ENCODE measurements at regions not wholly inside any gene's neighbourhood (a gene's known extent, or its start where the extent isn't known, plus 50 kb on each side); places are given as distances from the start of the nearest gene placed in this dataset.

DNA sequence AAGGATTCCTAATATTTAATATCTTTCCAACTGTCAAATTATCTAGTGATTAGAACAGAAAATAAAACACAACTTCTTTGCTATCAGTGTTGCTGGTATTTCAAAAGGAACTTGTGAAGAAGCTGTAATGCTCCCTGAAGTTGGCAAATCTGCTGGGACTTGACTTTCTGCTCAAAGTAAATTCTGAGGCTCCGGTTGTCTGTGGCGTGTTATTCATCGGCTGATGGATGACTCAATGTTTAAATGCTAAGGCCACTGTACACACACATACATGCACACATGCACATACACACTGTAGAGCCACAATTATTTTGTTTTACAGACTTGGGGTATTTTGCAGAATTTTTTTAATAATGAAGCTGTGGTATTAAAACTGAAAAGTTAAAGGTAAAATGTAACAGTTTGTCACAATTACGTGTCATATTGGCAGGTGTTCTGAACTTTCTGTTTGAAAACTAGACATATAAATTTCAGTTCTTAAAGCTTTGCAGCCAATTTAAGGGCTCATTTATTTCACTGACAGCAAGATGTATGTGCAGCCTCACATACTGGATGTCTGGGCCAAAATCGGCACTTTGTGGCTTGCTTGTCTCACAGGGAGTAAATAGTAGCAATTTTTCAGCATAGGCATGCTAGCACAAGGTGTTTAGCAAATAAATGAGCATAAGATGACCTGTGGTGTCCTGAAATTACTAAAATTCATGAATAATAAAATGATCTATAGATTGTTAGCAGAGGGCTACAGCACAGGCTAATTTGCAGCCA is 1691.7 kb upstream of the PCDH20 start:
- no peak for DNase-seq

DNA sequence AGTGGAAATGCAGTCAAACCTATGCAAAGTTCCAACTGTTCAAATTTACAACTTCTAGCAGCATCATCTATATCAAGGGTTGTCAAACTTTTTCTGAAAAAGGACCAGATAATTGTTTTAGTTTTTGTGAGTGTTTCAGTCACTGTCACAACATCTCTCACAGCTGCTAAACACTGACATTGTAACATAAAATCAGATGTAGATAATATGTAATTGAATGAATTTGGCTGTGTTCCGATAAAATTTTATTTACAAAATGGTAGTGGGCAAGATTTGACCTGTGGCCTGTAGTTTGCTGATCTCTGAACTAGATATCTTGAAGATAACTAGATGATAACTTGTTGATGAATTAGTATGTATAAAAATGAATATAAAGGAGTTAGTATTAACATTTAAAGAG is 1679.1 kb upstream of the PCDH20 start:
- DNase-seq, result no peak

DNA sequence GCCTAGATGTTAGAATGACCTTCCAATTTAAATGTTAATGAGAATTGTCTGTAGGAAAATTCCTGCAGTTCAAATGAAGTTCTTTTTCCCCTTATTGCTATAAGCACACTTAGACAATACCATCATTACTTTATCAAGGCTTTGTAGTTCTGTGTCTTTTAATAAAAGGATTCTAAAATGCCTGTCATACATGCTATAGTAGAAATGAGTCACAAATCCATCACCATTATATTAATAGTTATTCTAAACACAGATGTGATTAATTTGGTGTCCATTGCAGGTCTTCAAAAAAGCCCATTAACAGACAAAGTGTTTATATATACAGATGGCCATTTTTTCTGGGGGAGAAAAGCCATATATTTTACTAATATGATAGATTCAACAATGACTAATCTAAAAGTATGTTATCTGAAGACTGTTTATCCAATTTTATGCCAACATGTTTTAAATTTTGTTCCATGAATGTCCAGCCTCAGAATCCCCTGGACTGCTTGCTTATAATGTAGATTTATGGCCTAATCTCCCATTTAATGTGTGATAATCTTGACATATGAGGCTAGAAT is 1678.3 kb upstream of the PCDH20 start:
- no peak for DNase-seq

DNA sequence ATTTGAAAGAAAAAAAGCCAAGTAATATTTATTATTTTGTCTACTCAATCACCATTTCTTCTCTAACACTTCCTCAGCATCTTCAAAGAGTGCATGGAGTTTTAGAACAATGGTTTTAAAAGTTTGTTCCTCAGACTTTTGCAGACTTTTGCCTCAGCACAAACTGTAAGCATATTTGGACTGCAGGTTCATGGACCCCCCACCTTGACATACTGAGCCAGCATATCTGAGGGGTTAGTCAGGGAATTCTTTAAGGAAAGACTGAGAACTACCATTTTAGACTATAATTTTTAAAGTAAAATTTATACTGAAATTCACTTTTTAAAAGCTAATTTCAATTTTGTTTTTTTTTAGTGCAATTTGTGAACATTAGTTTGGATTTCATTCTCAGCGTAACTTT is 1676.8 kb upstream of the PCDH20 start:
- DNase-seq, result no peak

DNA sequence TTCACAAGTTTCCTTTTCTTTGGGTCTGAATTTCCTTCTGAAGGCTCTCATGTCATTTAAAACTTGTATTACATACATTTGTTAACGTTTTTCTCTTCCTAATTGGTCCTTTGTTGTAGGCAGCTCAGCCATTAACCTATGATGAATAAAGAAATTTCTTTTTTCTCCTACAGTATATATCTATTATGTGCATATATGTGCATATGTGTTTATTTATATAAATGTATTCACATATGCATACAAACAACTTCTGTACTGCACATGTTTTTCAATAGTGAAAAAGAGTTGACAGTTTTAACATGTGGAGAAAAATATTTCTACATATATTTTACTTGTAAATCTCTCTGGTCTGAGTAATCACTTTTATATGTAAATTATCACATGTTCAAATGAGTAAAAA is 1674.9 kb upstream of the PCDH20 start:
- no peak for DNase-seq

DNA sequence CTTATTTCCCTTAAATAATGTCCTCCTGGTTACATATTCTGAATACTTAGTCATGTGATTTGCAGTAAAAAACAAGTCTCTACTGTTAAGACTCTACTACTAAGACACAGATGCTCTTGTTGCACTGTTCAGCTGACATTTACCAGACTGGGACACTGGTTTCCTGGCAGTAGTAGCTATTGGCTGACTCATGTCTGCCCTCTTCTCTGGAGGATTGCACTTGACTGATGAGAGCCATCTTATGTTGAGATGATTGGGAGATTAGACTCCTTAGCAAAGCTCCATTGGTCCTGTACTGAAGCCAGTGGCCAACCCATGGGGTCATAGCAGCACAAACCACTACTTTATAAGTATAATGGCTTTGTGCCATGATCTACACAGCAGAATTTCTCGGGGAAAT is 1672.6 kb upstream of the PCDH20 start:
- no peak for DNase-seq

DNA sequence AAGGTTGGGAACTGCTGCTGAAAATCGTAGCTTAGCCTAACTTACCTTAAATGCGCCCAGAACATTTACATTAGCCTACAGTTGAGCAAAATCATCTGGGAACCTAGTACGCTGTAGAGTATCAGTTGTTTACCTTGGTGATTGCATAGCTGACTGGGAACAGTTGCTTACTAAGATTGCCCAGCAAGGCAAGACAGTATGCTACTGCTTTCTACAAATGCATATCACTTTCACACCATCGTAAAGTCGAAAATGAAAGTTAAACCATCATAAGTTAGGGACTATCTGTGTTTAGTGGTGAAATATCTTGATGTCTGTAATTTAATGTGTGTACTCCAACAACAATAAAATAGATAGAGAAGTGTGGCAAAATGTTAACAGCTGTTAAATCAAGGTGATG is 1670.6 kb upstream of the PCDH20 start:
- DNase-seq, result no peak

DNA sequence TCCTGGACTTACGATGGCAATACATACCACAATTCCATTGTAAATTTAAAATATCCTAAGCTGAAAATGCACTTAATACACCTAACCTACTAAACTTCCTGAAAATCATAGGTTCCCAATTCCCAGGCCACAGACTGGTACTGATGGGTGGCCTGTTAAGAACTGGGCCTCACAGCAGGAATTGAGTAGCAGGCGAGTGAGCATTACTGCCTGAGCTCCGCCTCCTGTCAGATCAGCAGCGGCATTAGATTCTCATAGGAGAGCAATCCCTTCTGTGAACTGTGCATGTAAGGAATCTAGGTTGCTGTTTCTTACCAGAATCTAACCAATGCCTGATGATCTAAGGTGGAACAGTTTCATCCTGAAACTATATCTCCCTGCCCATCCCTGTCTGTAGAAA is 1670.2 kb upstream of the PCDH20 start:
- DNase-seq, result no peak

DNA sequence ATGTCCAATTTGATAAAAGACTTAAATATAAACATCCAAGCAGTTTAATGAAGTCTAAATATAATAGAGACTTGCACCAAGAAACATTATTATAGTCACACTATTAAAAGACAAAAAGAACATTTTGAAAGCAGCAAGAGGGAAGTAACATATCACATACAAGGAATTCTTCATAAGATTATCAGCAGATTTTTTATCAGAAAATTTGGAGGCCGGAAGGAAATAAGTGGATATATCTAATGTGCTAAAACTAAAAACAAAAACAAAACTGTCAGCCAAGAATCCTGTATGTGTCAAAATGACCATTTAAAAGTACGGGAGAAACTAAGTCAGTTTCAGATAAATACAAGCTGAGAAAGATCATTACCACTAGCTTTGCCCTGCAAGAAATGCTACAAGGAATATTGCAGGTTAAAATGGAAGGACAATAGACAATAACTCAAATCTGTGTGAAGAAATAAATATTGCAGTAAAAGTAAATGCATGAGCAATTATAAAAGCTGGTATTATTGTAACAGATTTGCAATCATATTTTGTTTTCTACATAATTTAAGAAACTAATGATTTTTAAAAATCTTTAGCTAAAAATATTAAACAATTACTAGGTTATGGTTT is 1665.9 kb upstream of the PCDH20 start:
- no peak for DNase-seq

DNA sequence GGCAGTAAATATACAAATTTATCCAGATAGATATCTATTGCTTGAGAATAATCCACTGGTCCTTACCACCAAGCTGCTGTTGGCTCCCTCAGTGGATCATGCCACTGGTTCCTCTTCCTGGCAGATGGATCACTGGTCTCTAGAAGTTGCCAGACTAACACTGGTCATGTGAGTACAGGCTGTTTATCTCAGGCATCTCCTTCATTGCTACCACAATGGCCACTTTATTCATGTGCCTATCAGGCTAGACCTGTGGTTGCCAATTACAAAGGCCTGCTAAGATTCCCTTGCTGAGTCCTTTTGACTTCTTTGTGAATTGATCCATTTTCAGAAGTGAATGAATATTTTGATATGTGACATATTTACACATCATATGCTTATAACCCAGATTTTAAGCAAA is 1659.5 kb upstream of the PCDH20 start:
- DNase-seq, result no peak

DNA sequence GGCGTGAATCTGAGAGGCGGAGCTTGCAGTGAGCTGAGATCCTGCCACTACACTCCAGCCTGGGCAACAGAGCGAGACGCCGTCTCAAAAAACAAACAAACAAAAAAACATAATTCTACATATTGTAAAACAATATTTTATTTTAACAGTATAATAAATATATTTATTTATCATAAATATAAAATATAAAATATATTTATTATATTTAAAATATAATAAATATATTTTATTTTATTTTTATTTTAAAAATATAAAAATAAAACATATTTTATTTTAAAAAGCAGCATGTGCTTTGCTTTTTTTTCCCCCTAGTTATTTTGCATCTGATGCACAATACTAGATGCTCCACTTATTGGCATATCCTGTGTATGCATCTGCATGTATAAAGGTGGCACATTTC is 1634.6 kb upstream of the PCDH20 start:
- DNase-seq, result no peak

DNA sequence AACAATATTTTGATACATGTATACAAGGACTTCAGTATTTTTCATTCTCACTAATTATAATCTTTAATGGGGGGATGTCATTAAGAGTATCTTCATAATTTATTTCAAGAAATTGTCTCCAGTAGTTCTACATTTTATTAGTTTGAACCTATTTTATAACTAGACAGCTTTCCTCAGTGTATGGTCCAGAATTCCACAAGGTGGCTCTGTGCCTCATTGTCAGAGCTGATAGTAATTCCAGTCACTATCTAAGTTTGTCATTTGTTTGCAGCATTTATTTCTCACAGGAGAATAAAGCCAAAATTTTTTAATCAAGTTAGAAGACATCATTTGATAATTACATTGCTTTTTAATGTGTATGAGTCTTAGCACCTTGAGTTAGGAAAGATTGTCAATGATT is 1633.0 kb upstream of the PCDH20 start:
- DNase-seq, result peak in 1 of 2 experiments; percentile 17

DNA sequence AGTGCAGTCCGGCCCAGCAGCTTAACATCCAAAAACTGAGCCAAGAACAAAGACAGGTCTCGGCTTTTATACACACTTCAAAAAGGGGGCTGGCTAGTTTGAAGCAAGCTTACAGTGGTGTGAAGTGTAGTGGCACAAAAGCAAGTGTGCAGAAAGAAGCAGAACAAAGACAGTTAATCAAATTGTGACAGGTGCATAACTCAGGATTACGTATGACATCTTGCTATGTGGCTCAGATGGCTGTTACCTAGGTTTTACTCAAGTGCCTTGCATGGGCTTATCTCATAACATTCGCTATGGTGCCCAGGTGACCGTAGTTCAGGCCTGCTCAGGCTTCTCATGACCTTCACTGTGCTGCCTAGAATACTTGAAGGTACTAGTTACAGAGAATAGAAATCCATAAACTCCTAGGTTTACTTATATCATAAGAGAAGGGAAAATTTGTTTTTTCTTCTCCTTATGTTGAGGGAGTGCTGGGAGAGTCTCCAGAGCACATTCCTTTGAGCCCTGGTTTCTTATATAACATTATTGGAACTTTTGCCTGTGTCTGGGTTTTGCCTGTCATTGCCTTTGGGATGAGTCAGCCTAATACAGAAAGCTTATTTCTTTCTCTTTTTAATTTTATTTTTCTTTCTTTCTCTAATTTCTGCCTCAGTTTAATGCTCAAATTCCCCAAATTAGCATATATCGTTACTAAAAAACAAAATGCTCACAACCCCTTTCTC is 1629.1 kb upstream of the PCDH20 start:
- peak; percentile 71 to 84 for DNase-seq

DNA sequence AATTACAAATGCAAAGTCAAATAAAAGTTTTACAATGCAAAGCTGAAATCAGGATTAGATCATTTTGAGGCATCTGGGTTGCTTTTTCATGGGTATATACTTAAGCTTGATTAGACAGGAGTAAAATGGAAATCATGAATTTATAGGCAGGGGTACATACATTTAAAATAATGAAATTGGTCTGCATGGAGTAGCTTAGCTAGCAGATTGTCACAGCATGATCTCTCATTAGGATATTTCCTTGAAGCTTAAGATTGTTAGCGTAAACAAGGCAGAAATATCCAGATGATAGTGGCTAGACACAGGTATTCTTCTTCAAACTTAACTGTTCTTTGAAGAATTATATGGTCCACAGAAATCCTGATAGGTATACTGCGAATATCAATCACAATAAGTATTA is 1627.0 kb upstream of the PCDH20 start:
- peak in 1 of 2 experiments; percentile 30 for DNase-seq

DNA sequence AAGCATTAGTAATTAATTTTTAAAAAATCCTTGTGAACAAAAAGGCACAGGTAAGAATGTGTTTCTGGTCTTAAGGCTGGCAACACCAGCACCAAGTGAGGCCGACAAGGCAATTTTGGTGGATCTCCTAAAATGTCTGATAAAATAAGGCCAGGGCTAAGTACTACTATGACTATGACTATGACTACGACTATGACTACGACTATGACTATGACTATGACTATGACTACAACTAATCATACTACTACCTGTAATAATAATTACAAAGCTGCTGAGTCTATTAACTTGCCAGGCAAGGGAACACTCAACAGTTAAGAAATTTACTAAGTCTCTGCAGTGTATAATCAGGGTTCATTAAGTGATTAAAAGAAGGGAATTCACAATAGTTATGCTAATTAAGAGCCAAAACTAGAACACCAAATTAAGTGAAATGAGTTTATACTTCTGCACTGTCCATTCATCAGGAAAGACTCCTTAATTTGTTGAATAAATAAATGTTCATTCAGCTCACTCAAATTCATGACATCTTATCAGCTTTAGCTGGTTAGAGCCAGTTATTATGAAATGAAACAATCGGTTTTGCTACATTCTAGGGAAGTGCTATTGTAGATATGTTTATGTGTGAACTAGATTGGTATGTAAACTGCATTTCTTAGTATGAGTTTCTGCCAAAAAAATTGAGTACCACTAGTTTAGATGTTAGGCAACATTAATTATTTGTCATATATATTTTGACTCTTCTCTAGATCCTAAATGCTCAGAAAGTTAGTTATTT is 1626.2 kb upstream of the PCDH20 start:
- no peak for DNase-seq

DNA sequence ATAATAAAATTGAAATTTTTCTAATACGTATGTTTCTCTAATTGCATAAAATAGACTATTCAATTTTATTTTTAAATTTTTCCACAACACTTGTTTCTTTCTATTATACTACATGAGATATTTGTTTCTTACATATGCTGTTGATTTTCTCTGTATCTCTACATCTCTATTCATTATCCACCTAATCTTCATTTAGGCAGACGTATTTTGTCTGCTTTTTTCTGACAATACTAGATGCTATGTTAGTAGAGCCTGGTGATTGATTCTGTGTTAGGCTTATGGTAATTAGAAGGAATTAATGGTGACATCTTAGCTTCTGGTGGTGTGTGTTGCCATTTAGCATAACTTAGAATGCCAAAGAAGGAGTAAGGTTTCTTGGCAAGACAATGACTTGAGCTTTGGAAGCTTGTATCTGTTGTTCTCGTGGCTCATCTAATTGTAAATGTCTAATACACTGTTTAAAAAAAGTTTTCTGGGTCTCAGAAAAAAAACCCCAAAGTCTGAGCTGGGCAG is 1610.7 kb upstream of the PCDH20 start:
- DNase-seq, result no peak

DNA sequence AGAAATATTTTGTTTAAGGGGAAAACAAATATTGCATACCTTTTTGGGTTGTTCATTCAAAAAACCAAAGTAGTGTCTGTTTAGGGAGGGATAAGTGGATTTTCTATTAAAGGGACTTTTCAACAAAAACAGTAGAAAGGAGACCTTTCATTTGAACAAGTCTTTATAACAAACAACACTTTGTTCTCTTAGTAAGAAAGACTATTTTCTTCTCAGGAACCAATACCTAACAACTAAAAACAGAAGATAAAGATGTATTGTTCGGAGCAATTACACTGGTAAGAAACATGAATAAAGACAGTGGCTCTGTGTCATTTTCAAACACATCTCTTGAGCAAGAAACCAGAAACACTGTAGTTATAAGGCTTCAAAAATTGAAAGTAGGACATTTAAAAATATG is 1610.1 kb upstream of the PCDH20 start:
- DNase-seq, result no peak

DNA sequence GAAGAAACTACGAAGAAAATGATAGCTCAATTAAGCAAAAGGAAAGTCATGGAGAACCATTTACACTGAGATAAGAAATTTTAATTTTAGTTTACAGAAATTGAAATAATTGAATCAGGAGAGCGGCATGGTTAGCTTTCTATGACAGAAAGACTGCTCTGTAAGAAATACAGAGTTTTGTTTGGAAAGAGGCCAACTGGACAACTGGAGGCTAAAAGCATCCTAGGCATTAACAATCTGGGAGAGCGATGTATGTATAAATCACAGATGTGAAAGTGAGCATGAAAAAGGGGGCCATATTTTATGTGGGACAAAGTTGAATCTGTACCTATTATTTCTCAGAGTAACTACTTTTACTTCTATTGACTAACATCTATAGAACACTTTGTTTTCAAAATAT is 1608.8 kb upstream of the PCDH20 start:
- no peak for DNase-seq

DNA sequence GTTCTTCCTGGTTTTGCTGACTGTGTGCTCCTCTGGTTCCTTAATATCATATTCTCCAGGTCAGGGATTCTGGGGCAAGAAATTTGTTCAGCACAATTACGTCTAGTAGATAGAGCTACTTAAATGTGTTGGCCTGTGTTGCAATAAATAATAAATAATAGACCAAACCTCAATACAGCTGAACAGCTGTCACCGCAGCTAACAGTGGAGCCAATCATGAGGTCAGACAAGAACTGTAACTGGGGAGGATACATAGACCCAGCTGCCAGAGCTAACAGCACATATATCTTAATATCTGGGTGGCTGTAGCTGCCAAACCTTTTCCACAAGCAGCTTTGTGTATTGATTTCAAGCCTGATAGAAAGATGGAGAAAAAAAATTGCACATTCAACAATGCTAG is 1596.3 kb upstream of the PCDH20 start:
- no peak for DNase-seq

DNA sequence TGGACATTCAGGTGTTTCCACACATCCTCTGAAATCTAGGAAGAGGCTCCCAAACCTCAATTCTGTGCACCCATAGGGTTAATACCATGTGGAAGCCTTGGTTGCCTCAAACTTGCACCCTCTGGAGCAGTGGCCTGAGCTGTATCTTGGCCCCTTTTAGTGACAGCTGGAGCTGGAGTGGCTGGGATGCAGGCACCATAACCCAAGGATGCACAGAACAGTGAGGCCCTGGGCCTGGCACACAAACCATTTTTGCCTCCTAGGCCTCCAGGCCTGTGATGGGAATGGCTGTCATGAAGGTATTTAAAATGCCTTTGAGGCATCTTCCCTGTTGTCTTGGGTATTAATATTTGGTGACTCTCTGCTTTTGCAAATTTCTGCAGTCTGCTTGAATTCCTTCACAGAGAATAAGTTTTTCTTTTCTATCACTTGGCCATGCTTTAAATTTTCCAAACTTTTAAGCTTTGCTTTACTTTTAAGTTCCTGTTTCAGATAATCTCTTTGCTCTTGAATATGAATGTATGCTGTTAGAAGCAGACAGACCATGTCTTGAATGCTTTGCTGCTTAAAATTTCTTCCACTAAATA is 1594.5 kb upstream of the PCDH20 start:
- DNase-seq, result no peak

DNA sequence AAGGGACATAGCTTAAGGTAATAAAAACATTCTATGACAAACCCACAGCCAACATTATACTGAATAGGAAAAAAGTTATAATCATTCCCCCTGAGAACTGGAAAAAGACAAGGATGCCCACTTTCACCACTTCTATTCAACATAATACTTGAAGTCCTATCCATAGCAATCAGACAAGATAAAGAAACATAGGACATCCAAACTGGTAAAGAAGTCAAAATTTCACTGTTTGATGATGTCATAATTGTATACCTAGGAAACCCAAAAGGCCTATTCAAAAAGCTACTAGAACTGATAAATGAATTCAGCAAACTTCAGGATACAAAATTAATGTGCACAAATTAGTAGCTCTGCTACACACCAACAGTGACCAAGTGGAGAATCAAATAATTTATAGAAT is 1590.0 kb upstream of the PCDH20 start:
- no peak for DNase-seq

DNA sequence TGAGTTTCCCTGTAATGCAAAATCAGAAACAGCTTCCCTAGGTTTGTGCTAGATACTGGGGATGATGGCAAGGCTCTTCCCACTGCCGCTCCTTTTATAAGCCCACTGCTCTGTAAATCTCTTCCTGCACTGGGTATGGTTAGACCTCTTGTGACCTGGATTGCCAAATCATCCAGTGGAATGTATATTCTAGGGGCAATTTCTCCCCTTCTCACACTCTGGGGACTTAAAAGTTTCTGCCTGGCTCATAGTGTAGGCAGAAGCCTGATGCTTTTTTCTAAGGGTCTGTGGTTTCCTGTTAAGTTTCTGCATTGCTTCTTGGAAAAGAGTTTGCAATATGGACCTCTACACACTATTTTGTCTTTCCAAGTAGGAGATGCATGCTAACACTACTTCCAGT is 1582.0 kb upstream of the PCDH20 start:
- DNase-seq, result no peak
